CD4-positive, alpha-beta memory T cell (primary cell): ENCODE measurements at regions not wholly inside any gene's neighbourhood (a gene's known extent, or its start where the extent isn't known, plus 50 kb on each side); places are given as distances from the start of the nearest gene placed in this dataset.

Experiments
- CTCF ChIA-PET: fragments of 350-600 bp; sonication (Branson Sonifier 250); formaldehyde crosslinking; loops from one replicate; lab custom pipeline; 2021; ENCODE audit warnings: inconsistent platforms; ENCODE audit not compliant: partially characterized antibody; lab: Charles Lee
- POLR2A ChIA-PET: fragments of 350-600 bp; sonication (Branson Sonifier 250); formaldehyde crosslinking; loops from one replicate; lab custom pipeline; 2021; ENCODE audit not compliant: partially characterized antibody; lab: Charles Lee
- DNase-seq, 5 donors: peaks; one replicate each; pipeline versions ENCODE4 v3.0.0 to v3.0.0-alpha.2; 2020 to 2022; ENCODE audit warnings: mixed read lengths in 1 of 5
- H3K27ac ChIP-seq: one replicate; pipeline ENCODE4 v1.7.0; 2013; ENCODE audit warnings: low read depth, low read length
- H3K27me3 ChIP-seq: 2 replicates; pipeline ENCODE4 v1.7.0; 2013; ENCODE audit warnings: mild to moderate bottlenecking, low read length, moderate library complexity; ENCODE audit not compliant: insufficient read depth
- H3K36me3 ChIP-seq: 2 replicates; pipeline ENCODE4 v1.7.0; 2013; ENCODE audit warnings: mild to moderate bottlenecking, low read length, moderate library complexity; ENCODE audit not compliant: insufficient read depth
- H3K4me1 ChIP-seq: 2 replicates; pipeline ENCODE4 v1.7.0; 2013; ENCODE audit warnings: mild to moderate bottlenecking, low read length, moderate library complexity; ENCODE audit not compliant: insufficient read depth
- H3K4me3 ChIP-seq, 2 donors: one replicate each; pipeline ENCODE4 v1.7.0; 2013; ENCODE audit warnings: low read length in 2 of 2, mild to moderate bottlenecking in 1 of 2
- H3K9me3 ChIP-seq, 2 donors: one replicate each; pipeline ENCODE4 v1.7.0; 2013; ENCODE audit warnings: low read length in 2 of 2, control low read depth in 1 of 2; ENCODE audit not compliant: control insufficient read depth in 1 of 2
- H3K27ac Mint-ChIP-seq, 7 donors: one replicate each; pipeline ENCODE4 v1.8.0; 2020 to 2021; ENCODE audit warnings: mixed read lengths in 7 of 7, mild to moderate bottlenecking in 6 of 7, inconsistent platforms in 3 of 7, moderate library complexity in 3 of 7
- H3K27me3 Mint-ChIP-seq, 2 donors: one replicate each; pipeline ENCODE4 v1.8.0; 2020 to 2021; ENCODE audit warnings: mixed read lengths in 2 of 2
- H3K36me3 Mint-ChIP-seq, 2 donors: one replicate each; pipeline ENCODE4 v1.8.0; 2020 to 2021; ENCODE audit warnings: mixed read lengths in 2 of 2, inconsistent platforms in 1 of 2, mild to moderate bottlenecking in 1 of 2
- H3K4me1 Mint-ChIP-seq, 4 donors: one replicate each; pipeline ENCODE4 v1.8.0; 2020 to 2021; ENCODE audit warnings: mixed read lengths in 4 of 4, mild to moderate bottlenecking in 1 of 4
- H3K4me3 Mint-ChIP-seq, 8 donors: one replicate each; pipeline ENCODE4 v1.8.0; 2020 to 2021; ENCODE audit warnings: mixed read lengths in 8 of 8, mild to moderate bottlenecking in 7 of 8, moderate library complexity in 6 of 8, inconsistent platforms in 3 of 8
- H3K9me3 Mint-ChIP-seq, 8 donors: one replicate each; pipeline ENCODE4 v1.8.0; 2020 to 2021; ENCODE audit warnings: mixed read lengths in 8 of 8, mild to moderate bottlenecking in 5 of 8, inconsistent platforms in 3 of 8, moderate library complexity in 1 of 8
- intact Hi-C: fragments of 100-400 bp; cut with micrococcal nuclease; formaldehyde crosslinking; loops from one replicate; pipeline ENCODE4 v1.15.1; 2023

GRCh38 chr6:113437566-113437965 lies 419.6 kb upstream of the MARCKS start:
- no peak for DNase-seq
- intact Hi-C loops, result no loop called here
- ChIA-PET CTCF (no interaction called here), POLR2A (no interaction called here)
- H3K4me3 ChIP-seq, result no peak overlapping the region
- no peaks in the 10 kb centered on the region for H3K4me1 Mint-ChIP-seq
- no peak overlapping the region for H3K4me3 Mint-ChIP-seq
- no peaks in the 10 kb centered on the region for H3K36me3 Mint-ChIP-seq
- peaks cover 0 to 3% (median 0%) of the 10 kb centered on the region in 8 donors for H3K9me3 Mint-ChIP-seq
- H3K27ac Mint-ChIP-seq, result no peak overlapping the region
- no peak overlapping the region for H3K27ac ChIP-seq
- H3K9me3 ChIP-seq, result no peaks in the 10 kb centered on the region
- H3K27me3 Mint-ChIP-seq, result no peaks in the 10 kb centered on the region
- no peaks in the 10 kb centered on the region for H3K36me3 ChIP-seq
- H3K27me3 ChIP-seq, result no peaks in the 10 kb centered on the region
- no peaks in the 10 kb centered on the region for H3K4me1 ChIP-seq

- Mint-ChIP-seq H3K9me3 (peaks cover 0 to 3% (median 0%) of the 10 kb centered on the region in 8 donors), H3K27ac (no peak overlapping the region), H3K27me3 (no peaks in the 10 kb centered on the region), H3K4me3 (no peak overlapping the region), H3K36me3 (no peaks in the 10 kb centered on the region), H3K4me1 (no peaks in the 10 kb centered on the region)
- no peaks in the 10 kb centered on the region for H3K36me3 ChIP-seq
- intact Hi-C loops, result no loop called here
- ChIA-PET POLR2A (no interaction called here), CTCF (no interaction called here)
- no peaks in the 10 kb centered on the region for H3K27me3 ChIP-seq
- H3K9me3 ChIP-seq, result no peaks in the 10 kb centered on the region
- no peaks in the 10 kb centered on the region for H3K4me1 ChIP-seq
- no peak overlapping the region for H3K4me3 ChIP-seq
- H3K27ac ChIP-seq, result no peak overlapping the region
- DNase-seq, result no peak
Measured at GRCh38 chr6:113439866-113440265, 417.3 kb upstream of the MARCKS start.

- H3K4me3 Mint-ChIP-seq, result no peak overlapping the region
- H3K36me3 Mint-ChIP-seq, result no peaks in the 10 kb centered on the region
- peaks cover 0 to 5% (median under 1%) of the 10 kb centered on the region in 8 donors for H3K9me3 Mint-ChIP-seq
- Histone ChIP-seq H3K27me3 (no peaks in the 10 kb centered on the region), H3K36me3 (no peaks in the 10 kb centered on the region), H3K27ac (no peak overlapping the region), H3K4me3 (no peak overlapping the region), H3K4me1 (no peaks in the 10 kb centered on the region), H3K9me3 (no peaks in the 10 kb centered on the region)
- H3K27me3 Mint-ChIP-seq, result no peaks in the 10 kb centered on the region
- no peaks in the 10 kb centered on the region for H3K4me1 Mint-ChIP-seq
- intact Hi-C loops, result no loop called here
- H3K27ac Mint-ChIP-seq, result no peak overlapping the region
- no peak for DNase-seq
- ChIA-PET CTCF (no interaction called here), POLR2A (no interaction called here)
Measured at GRCh38 chr6:113442040-113442439, 415.1 kb upstream of the MARCKS start.

GRCh38 chr6:113445201-113445600 lies 411.9 kb upstream of the MARCKS start:
- Histone ChIP-seq H3K9me3 (no peaks in the 10 kb centered on the region), H3K36me3 (no peaks in the 10 kb centered on the region), H3K27ac (no peak overlapping the region), H3K4me1 (no peaks in the 10 kb centered on the region), H3K4me3 (no peak overlapping the region), H3K27me3 (no peaks in the 10 kb centered on the region)
- CTCF ChIA-PET, result no interaction called here
- H3K27ac Mint-ChIP-seq, result no peak overlapping the region
- no peak overlapping the region for H3K4me3 Mint-ChIP-seq
- H3K9me3 Mint-ChIP-seq, result peaks cover 0 to 5% (median under 1%) of the 10 kb centered on the region in 8 donors
- no peak for DNase-seq
- intact Hi-C loops, result no loop called here
- H3K36me3 Mint-ChIP-seq, result no peaks in the 10 kb centered on the region
- H3K27me3 Mint-ChIP-seq, result no peaks in the 10 kb centered on the region
- POLR2A ChIA-PET, result no interaction called here
- H3K4me1 Mint-ChIP-seq, result no peaks in the 10 kb centered on the region

GRCh38 chr6:113447088-113447831 lies 409.9 kb upstream of the MARCKS start:
- POLR2A ChIA-PET, result no interaction called here
- H3K27ac Mint-ChIP-seq, result no peak overlapping the region
- Histone ChIP-seq H3K36me3 (no peaks in the 10 kb centered on the region), H3K4me3 (no peak overlapping the region), H3K27me3 (no peaks in the 10 kb centered on the region), H3K9me3 (no peaks in the 10 kb centered on the region), H3K27ac (no peak overlapping the region), H3K4me1 (no peaks in the 10 kb centered on the region)
- CTCF ChIA-PET, result no interaction called here
- DNase-seq, result no peak
- H3K27me3 Mint-ChIP-seq, result no peaks in the 10 kb centered on the region
- H3K4me1 Mint-ChIP-seq, result no peaks in the 10 kb centered on the region
- no peaks in the 10 kb centered on the region for H3K36me3 Mint-ChIP-seq
- intact Hi-C loops, result no loop called here
- H3K9me3 Mint-ChIP-seq, result peaks cover 0 to 5% (median under 1%) of the 10 kb centered on the region in 8 donors
- H3K4me3 Mint-ChIP-seq, result no peak overlapping the region

GRCh38 chr6:113449051-113449450 lies 408.1 kb upstream of the MARCKS start:
- no peak for DNase-seq
- peaks cover 0 to 5% (median 0%) of the 10 kb centered on the region in 8 donors for H3K9me3 Mint-ChIP-seq
- Histone ChIP-seq H3K9me3 (no peaks in the 10 kb centered on the region), H3K4me1 (no peaks in the 10 kb centered on the region), H3K27me3 (no peaks in the 10 kb centered on the region), H3K27ac (no peak overlapping the region), H3K36me3 (no peaks in the 10 kb centered on the region), H3K4me3 (no peak overlapping the region)
- H3K4me1 Mint-ChIP-seq, result peaks cover 0 to 1% (median 0%) of the 10 kb centered on the region in 4 donors
- ChIA-PET POLR2A (no interaction called here), CTCF (no interaction called here)
- H3K27ac Mint-ChIP-seq, result no peak overlapping the region
- no peaks in the 10 kb centered on the region for H3K36me3 Mint-ChIP-seq
- intact Hi-C loops, result no loop called here
- no peaks in the 10 kb centered on the region for H3K27me3 Mint-ChIP-seq
- H3K4me3 Mint-ChIP-seq, result no peak overlapping the region

- Mint-ChIP-seq H3K27me3 (no peaks in the 10 kb centered on the region), H3K9me3 (peaks cover 0 to 5% (median 0%) of the 10 kb centered on the region in 8 donors), H3K27ac (no peak overlapping the region), H3K36me3 (no peaks in the 10 kb centered on the region), H3K4me3 (no peak overlapping the region), H3K4me1 (peaks cover 0 to 1% (median 0%) of the 10 kb centered on the region in 4 donors)
- Histone ChIP-seq H3K4me3 (no peak overlapping the region), H3K36me3 (no peaks in the 10 kb centered on the region), H3K27me3 (no peaks in the 10 kb centered on the region), H3K4me1 (no peaks in the 10 kb centered on the region), H3K27ac (no peak overlapping the region), H3K9me3 (no peaks in the 10 kb centered on the region)
- no peak for DNase-seq
- CTCF ChIA-PET, result no interaction called here
- POLR2A ChIA-PET, result no interaction called here
- intact Hi-C loops, result no loop called here
Measured at GRCh38 chr6:113450061-113450465, 407.1 kb upstream of the MARCKS start.
